Right lobe of liver (tissue), 4 donors: ENCODE measurements at regions not wholly inside any gene's neighbourhood (a gene's known extent, or its start where the extent isn't known, plus 50 kb on each side); places are given as distances from the start of the nearest gene placed in this dataset.

Source experiments
- POLR2A ChIP-seq: fragments of 450-650 bp; IDR thresholded peaks from one replicate; pipeline ENCODE4 v1.6.1; 2017; ENCODE audit warnings: antibody characterized with exemption, mild to moderate bottlenecking
- TF ChIP-seq, protein P1 (sequence below), 4 donors: fragments of 200-600 bp in 3 of 4; fragments of 450-650 bp in 1 of 4; IDR thresholded peaks; one replicate each; pipeline versions ENCODE4 v1.5.1 to v1.8.0; 2016 to 2022; ENCODE audit warnings: antibody characterized with exemption in 4 of 4, mild to moderate bottlenecking in 2 of 4
- donor health status: DM: no; HTN: no; CAD: no.
- donor health status: DM: no; HTN: no; CAD: no.
- donor health status: DM: no; HTN: yes; CAD: no.

DNA sequence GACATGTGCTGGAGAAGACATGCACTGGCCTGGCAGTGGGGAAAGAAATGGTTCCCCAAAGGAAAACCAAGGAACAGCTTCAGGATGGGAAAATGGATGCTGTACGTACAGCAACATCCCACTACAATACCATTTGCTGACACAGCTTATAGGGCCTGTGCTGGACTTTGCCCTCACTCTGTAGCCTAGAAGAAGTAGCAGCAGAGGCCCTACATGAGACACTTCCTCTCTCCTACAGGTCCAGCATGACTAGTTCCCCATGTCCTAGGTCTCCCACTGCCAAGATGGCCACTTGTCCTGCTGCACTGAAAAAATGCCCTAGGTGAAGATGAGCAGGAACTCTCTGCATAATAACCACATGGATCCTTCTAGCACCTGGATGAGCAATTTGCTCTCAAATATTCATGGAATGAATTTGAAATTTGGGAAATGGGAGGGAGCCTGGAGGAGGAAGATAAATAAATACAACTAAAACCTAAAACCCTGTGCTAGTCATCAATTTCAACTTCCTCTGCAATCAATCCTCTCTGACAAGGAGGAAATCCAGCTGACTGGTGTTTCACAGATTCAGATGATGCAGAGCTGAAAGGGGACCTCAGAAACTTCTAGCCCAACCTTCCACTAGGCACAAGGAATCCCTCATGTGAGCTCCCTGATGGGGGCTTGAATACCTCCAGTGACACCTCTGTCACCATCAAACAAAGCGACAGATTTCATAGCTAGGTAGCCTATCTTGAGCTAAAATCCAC lies 514.3 kb upstream of the PPP2R3A start:
- TF ChIP-seq POLR2A: no peak
- TF ChIP-seq, protein P1, sequence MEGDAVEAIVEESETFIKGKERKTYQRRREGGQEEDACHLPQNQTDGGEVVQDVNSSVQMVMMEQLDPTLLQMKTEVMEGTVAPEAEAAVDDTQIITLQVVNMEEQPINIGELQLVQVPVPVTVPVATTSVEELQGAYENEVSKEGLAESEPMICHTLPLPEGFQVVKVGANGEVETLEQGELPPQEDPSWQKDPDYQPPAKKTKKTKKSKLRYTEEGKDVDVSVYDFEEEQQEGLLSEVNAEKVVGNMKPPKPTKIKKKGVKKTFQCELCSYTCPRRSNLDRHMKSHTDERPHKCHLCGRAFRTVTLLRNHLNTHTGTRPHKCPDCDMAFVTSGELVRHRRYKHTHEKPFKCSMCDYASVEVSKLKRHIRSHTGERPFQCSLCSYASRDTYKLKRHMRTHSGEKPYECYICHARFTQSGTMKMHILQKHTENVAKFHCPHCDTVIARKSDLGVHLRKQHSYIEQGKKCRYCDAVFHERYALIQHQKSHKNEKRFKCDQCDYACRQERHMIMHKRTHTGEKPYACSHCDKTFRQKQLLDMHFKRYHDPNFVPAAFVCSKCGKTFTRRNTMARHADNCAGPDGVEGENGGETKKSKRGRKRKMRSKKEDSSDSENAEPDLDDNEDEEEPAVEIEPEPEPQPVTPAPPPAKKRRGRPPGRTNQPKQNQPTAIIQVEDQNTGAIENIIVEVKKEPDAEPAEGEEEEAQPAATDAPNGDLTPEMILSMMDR (IDR thresholded peaks at IDR 0.05): no peak
